PC-3 (cell line): ENCODE measurements at regions not wholly inside any gene's neighbourhood (a gene's known extent, or its start where the extent isn't known, plus 50 kb on each side); places are given as distances from the start of the nearest gene placed in this dataset.

Experiments
- ATAC-seq: fragments of 200-7000 bp; cut with Tn5 transposase; 2 replicates; pipeline ENCODE4 v1.9.1; 2020; ENCODE audit warnings: mild to moderate bottlenecking, moderate library complexity
- BruUV-seq: library from RNA; stranded (reverse); fragments of 400-500 nt; replicated peaks from 2 replicates; lab custom pipeline; 2021; lab: Mats Ljungman, UMichigan
- CTCF ChIA-PET: fragments of 300-600 bp; sonication (Branson Sonifier 250); formaldehyde crosslinking; loops from one replicate; lab custom pipeline; 2022; ENCODE audit warnings: antibody characterized with exemption; lab: Charles Lee
- POLR2A ChIA-PET: fragments of 300-600 bp; sonication (Branson Sonifier 250); formaldehyde crosslinking; loops from one replicate; lab custom pipeline; 2022; ENCODE audit warnings: antibody characterized with exemption; ENCODE audit not compliant: unreplicated experiment; lab: Charles Lee
- DNase-seq: peaks from one replicate; pipeline ENCODE4 v3.0.0-alpha.2; 2015
- H2AFZ ChIP-seq: fragments of 300-600 bp; sonication (generic); 2 replicates; pipeline ENCODE4 v1.6.0; 2016; ENCODE audit warnings: antibody characterized with exemption, low read length
- H3F3A ChIP-seq: fragments of 300-600 bp; sonication (generic); one replicate; pipeline ENCODE4 v1.6.0; 2017; ENCODE audit warnings: antibody characterized with exemption, low read length, control low read depth, mild to moderate bottlenecking; ENCODE audit not compliant: unreplicated experiment
- H3K27ac ChIP-seq: fragments of 300-600 bp; sonication (generic); 2 replicates; pipeline ENCODE4 v1.5.1; 2016; ENCODE audit warnings: mild to moderate bottlenecking, low read length
- H3K27me3 ChIP-seq: fragments of 300-600 bp; sonication (generic); 2 replicates; pipeline ENCODE4 v1.6.1; 2016; ENCODE audit warnings: low read length, mixed read lengths
- H3K36me3 ChIP-seq: fragments of 300-600 bp; sonication (generic); 2 replicates; pipeline ENCODE4 v1.6.1; 2016; ENCODE audit warnings: low read depth, mixed run types, low read length, mixed read lengths
- H3K4me1 ChIP-seq: fragments of 300-600 bp; sonication (generic); 2 replicates; pipeline ENCODE4 v1.5.1; 2016; ENCODE audit warnings: low read length; ENCODE audit not compliant: insufficient read depth
- H3K4me2 ChIP-seq: fragments of 300-600 bp; sonication (generic); 2 replicates; pipeline ENCODE4 v1.6.0; 2016; ENCODE audit warnings: low read length
- H3K4me3 ChIP-seq: fragments of 300-600 bp; sonication (generic); 2 replicates; pipeline ENCODE4 v1.5.1; 2016; ENCODE audit warnings: mild to moderate bottlenecking, low read length, mixed read lengths
- H3K79me2 ChIP-seq: fragments of 300-600 bp; sonication (generic); 2 replicates; pipeline ENCODE4 v1.6.1; 2017; ENCODE audit warnings: low read length, mixed read lengths
- H3K9ac ChIP-seq: fragments of 300-600 bp; sonication (generic); 2 replicates; pipeline ENCODE4 v1.6.0; 2016; ENCODE audit warnings: mild to moderate bottlenecking, low read length
- H3K9me2 ChIP-seq: fragments of 300-600 bp; sonication (generic); replicated peaks from 2 replicates; pipeline ENCODE4 v1.6.1; 2016; ENCODE audit warnings: mixed run types, low read length, mixed read lengths
- H3K9me3 ChIP-seq: fragments of 300-600 bp; sonication (generic); 2 replicates; pipeline ENCODE4 v1.6.1; 2016; ENCODE audit warnings: low read length, mixed read lengths
- H4K20me1 ChIP-seq: fragments of 300-600 bp; sonication (generic); 2 replicates; pipeline ENCODE4 v1.6.1; 2016; ENCODE audit warnings: low read length, mixed read lengths
- CTCF ChIP-seq: fragments of 300-600 bp; sonication (generic); conservative IDR thresholded peaks from 2 replicates; pipeline ENCODE4 v1.5.1; 2017; ENCODE audit warnings: antibody characterized with exemption, low read depth, mild to moderate bottlenecking, low read length
- EZH2 ChIP-seq: fragments of 300-600 bp; sonication (generic); IDR thresholded peaks from one replicate; pipeline ENCODE4 v1.6.1; 2017; ENCODE audit warnings: antibody characterized with exemption, mild to moderate bottlenecking, low read length; ENCODE audit not compliant: unreplicated experiment
- EZH2phosphoT487 ChIP-seq: fragments of 300-600 bp; sonication (generic); IDR thresholded peaks from 2 replicates; pipeline ENCODE4 v1.6.1; 2018; ENCODE audit warnings: mild to moderate bottlenecking, antibody characterized with exemption, low read length, borderline replicate concordance
- intact Hi-C: fragments of 100-400 bp; cut with micrococcal nuclease; formaldehyde crosslinking; loops from 2 replicates; pipeline ENCODE4 v1.9.0; 2023

- Histone ChIP-seq H3K27ac (no peak overlapping the region), H4K20me1 (no peaks in the 10 kb centered on the region), H3K79me2 (no peaks in the 10 kb centered on the region), H3K4me3 (no peak overlapping the region), H2AFZ (no peak overlapping the region), H3K4me2 (no peak overlapping the region), H3K27me3 (no peaks in the 10 kb centered on the region), H3K36me3 (no peaks in the 10 kb centered on the region), H3K9ac (no peak overlapping the region), H3F3A (no peaks in the 10 kb centered on the region), H3K9me2 (no peaks in the 10 kb centered on the region), H3K4me1 (no peaks in the 10 kb centered on the region), H3K9me3 (no peaks in the 10 kb centered on the region)
- POLR2A ChIA-PET, result no interaction called here
- ATAC-seq (no peak), DNase-seq (no peak)
- no TSS peak for BruUV-seq
- intact Hi-C loops, result no loop called here
- TF ChIP-seq EZH2phosphoT487 (no peak), CTCF (no peak), EZH2 (no peak)
- CTCF ChIA-PET, result no interaction called here
Measured at GRCh38 chr9:117543089-117543488, 128.2 kb upstream of the ASTN2 start.

GRCh38 chr9:117542021-117542420 lies 127.2 kb upstream of the ASTN2 start:
- Histone ChIP-seq H3K79me2 (no peaks in the 10 kb centered on the region), H3K36me3 (no peaks in the 10 kb centered on the region), H3K9ac (no peak overlapping the region), H4K20me1 (no peaks in the 10 kb centered on the region), H3K27me3 (no peaks in the 10 kb centered on the region), H3K4me1 (no peaks in the 10 kb centered on the region), H3K9me3 (no peaks in the 10 kb centered on the region), H3F3A (no peaks in the 10 kb centered on the region), H2AFZ (no peak overlapping the region), H3K27ac (no peak overlapping the region), H3K4me3 (no peak overlapping the region), H3K4me2 (no peak overlapping the region), H3K9me2 (no peaks in the 10 kb centered on the region)
- intact Hi-C loops, result no loop called here
- TF ChIP-seq EZH2, result no peak
- TF ChIP-seq CTCF, result no peak
- no peak for TF ChIP-seq EZH2phosphoT487
- no peak for ATAC-seq
- CTCF ChIA-PET, result no interaction called here
- DNase-seq, result no peak
- BruUV-seq, result no TSS peak
- POLR2A ChIA-PET, result no interaction called here

DNA sequence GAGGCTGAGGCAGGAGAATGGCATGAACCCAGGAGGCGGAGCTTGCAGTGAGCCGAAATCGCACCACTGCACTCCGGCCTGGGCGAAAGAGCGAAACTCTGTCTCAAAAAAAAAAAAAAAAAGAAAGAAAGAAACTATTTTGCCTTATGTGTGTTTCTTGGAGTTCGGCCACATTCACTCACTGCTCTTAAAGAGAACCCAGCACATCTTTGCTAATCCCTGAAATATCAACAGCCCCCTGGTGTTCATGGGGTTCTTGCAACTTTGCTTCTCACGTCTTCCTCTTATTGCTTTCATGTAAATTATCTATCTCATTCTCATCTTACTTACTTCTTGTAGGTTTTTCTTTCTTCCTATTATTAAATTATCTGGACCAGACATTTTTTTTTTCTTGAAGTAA lies 126.3 kb upstream of the ASTN2 start:
- no peaks in the 10 kb centered on the region for H3K27me3 ChIP-seq
- H2AFZ ChIP-seq, result no peak overlapping the region
- no peaks in the 10 kb centered on the region for H3K9me3 ChIP-seq
- intact Hi-C loops, result no loop called here
- no peak overlapping the region for H3K9ac ChIP-seq
- H3K4me2 ChIP-seq, result no peak overlapping the region
- DNase-seq, result no peak
- no peaks in the 10 kb centered on the region for H3K79me2 ChIP-seq
- POLR2A ChIA-PET, result no interaction called here
- CTCF ChIA-PET, result no interaction called here
- H3K36me3 ChIP-seq, result no peaks in the 10 kb centered on the region
- no peak for ATAC-seq
- no peaks in the 10 kb centered on the region for H3K4me1 ChIP-seq
- BruUV-seq, result no TSS peak
- no peaks in the 10 kb centered on the region for H3K9me2 ChIP-seq
- TF ChIP-seq CTCF, result no peak
- no peak for TF ChIP-seq EZH2phosphoT487
- no peak for TF ChIP-seq EZH2
- no peaks in the 10 kb centered on the region for H4K20me1 ChIP-seq
- no peaks in the 10 kb centered on the region for H3F3A ChIP-seq
- H3K4me3 ChIP-seq, result no peak overlapping the region
- H3K27ac ChIP-seq, result no peak overlapping the region
